ENCODE measurements at regions not wholly inside any gene's neighbourhood (a gene's known extent, or its start where the extent isn't known, plus 50 kb on each side); places are given as distances from the start of the nearest gene placed in this dataset.
"Not testable (repeated sequence)": the region's sequence is repeated elsewhere in the genome, so short reads cannot be mapped to it uniquely, and the experiment has no call there.

GRCh38 chr12:131468206-131468605, 242.7 kb upstream of the SFSWAP start:
- TF ChIP-seq JUND (IDR thresholded peaks at IDR 0.05; ENCODE audit: low read depth), result no peak
- DNase-seq (ENCODE audit: low read depth in 1 of 2, low spot score in 1 of 2), result no peak
- in situ Hi-C loops (cut with HindIII; ENCODE audit: low pct_unique_long_range_greater_than_20kb, low sequenced_read_pairs), result no loop called here

- DNase-seq (ENCODE audit: low read depth in 1 of 2, low spot score in 1 of 2); in situ Hi-C loops (cut with HindIII; ENCODE audit: low pct_unique_long_range_greater_than_20kb, low sequenced_read_pairs): not testable (repeated sequence)
These were observed 240.9 kb upstream of the SFSWAP start for GRCh38 chr12:131469945-131470344.

GRCh38 chr12:131471271-131471905, 239.5 kb upstream of the SFSWAP start:
- no peak for TF ChIP-seq JUND (IDR thresholded peaks at IDR 0.05; ENCODE audit: low read depth)
- in situ Hi-C loops (cut with HindIII; ENCODE audit: low pct_unique_long_range_greater_than_20kb, low sequenced_read_pairs), result no loop called here
- DNase-seq (ENCODE audit: low read depth in 1 of 2, low spot score in 1 of 2), result no peak

GRCh38 chr12:131471946-131472732, 238.8 kb upstream of the SFSWAP start:
- TF ChIP-seq JUND (IDR thresholded peaks at IDR 0.05; ENCODE audit: low read depth), result no peak
- in situ Hi-C loops (cut with HindIII; ENCODE audit: low pct_unique_long_range_greater_than_20kb, low sequenced_read_pairs), result no loop called here
- DNase-seq (ENCODE audit: low read depth in 1 of 2, low spot score in 1 of 2), result no peak

GRCh38 chr12:131473261-131473660, 237.6 kb upstream of the SFSWAP start:
- in situ Hi-C loops (cut with HindIII; ENCODE audit: low pct_unique_long_range_greater_than_20kb, low sequenced_read_pairs), result no loop called here
- DNase-seq (ENCODE audit: low read depth in 1 of 2, low spot score in 1 of 2), result no peak
- no peak for TF ChIP-seq JUND (IDR thresholded peaks at IDR 0.05; ENCODE audit: low read depth)

- DNase-seq (ENCODE audit: low read depth in 1 of 2, low spot score in 1 of 2), result peak; percentile 50 to 76
- in situ Hi-C loops (cut with HindIII; ENCODE audit: low pct_unique_long_range_greater_than_20kb, low sequenced_read_pairs), result no loop called here
- no peak for TF ChIP-seq JUND (IDR thresholded peaks at IDR 0.05; ENCODE audit: low read depth)
These were observed 236.9 kb upstream of the SFSWAP start for GRCh38 chr12:131473741-131474709.

GRCh38 chr12:131475012-131475411, 235.9 kb upstream of the SFSWAP start:
- DNase-seq (ENCODE audit: low read depth in 1 of 2, low spot score in 1 of 2); in situ Hi-C loops (cut with HindIII; ENCODE audit: low pct_unique_long_range_greater_than_20kb, low sequenced_read_pairs): not testable (repeated sequence)

GRCh38 chr12:131477613-131478012, 233.3 kb upstream of the SFSWAP start:
- no peak for TF ChIP-seq JUND (IDR thresholded peaks at IDR 0.05; ENCODE audit: low read depth)
- no peak for DNase-seq (ENCODE audit: low read depth in 1 of 2, low spot score in 1 of 2)
- in situ Hi-C loops (cut with HindIII; ENCODE audit: low pct_unique_long_range_greater_than_20kb, low sequenced_read_pairs), result no loop called here

- no peak for TF ChIP-seq JUND (IDR thresholded peaks at IDR 0.05; ENCODE audit: low read depth)
- no peak for DNase-seq (ENCODE audit: low read depth in 1 of 2, low spot score in 1 of 2)
- in situ Hi-C loops (cut with HindIII; ENCODE audit: low pct_unique_long_range_greater_than_20kb, low sequenced_read_pairs), result no loop called here
These were observed 232.4 kb upstream of the SFSWAP start for GRCh38 chr12:131478468-131478867.

- in situ Hi-C loops (cut with HindIII; ENCODE audit: low pct_unique_long_range_greater_than_20kb, low sequenced_read_pairs), result no loop called here
- no peak for TF ChIP-seq JUND (IDR thresholded peaks at IDR 0.05; ENCODE audit: low read depth)
- DNase-seq (ENCODE audit: low read depth in 1 of 2, low spot score in 1 of 2), result no peak
These were observed 228.7 kb upstream of the SFSWAP start for GRCh38 chr12:131482199-131482598.

- in situ Hi-C loops (cut with HindIII; ENCODE audit: low pct_unique_long_range_greater_than_20kb, low sequenced_read_pairs), result no loop called here
- TF ChIP-seq JUND (IDR thresholded peaks at IDR 0.05; ENCODE audit: low read depth), result no peak
- DNase-seq (ENCODE audit: low read depth in 1 of 2, low spot score in 1 of 2), result no peak
These were observed 228.2 kb upstream of the SFSWAP start for GRCh38 chr12:131482686-131483085.

GRCh38 chr12:131486451-131487230, 224.2 kb upstream of the SFSWAP start:
- no peak for TF ChIP-seq JUND (IDR thresholded peaks at IDR 0.05; ENCODE audit: low read depth)
- DNase-seq (ENCODE audit: low read depth in 1 of 2, low spot score in 1 of 2), result no peak
- in situ Hi-C loops (cut with HindIII; ENCODE audit: low pct_unique_long_range_greater_than_20kb, low sequenced_read_pairs), result no loop called here

Data from T47D (cell line).